ENCODE measurements at regions not wholly inside any gene's neighbourhood (a gene's known extent, or its start where the extent isn't known, plus 50 kb on each side); places are given as distances from the start of the nearest gene placed in this dataset.
"Not testable (repeated sequence)": the region's sequence is repeated elsewhere in the genome, so short reads cannot be mapped to it uniquely, and the experiment has no call there.

DNA sequence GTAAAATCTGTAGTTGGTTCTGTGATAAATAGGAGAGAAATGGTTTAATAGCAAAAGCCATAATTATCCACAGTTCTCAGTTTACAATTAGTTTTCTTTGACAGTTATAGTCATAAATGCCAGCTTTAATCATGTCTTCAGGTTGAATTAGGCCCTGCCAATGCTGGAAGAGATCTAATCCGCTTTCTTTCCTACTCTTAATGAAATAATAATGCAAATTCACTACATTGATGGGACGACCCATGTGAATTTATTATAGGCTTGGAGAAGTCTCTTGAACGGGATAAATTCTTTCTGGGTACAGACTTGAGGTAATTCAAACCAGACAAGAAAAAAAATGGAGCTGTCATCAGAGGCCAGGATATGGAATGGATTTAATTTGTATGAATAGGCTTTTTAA is 950.4 kb downstream of the EFNA5 start:
- DNase-seq (ENCODE audit: low read depth) = no peak
- H3K4me3 ChIP-seq (ENCODE audit: low read depth, low read length) = no peak overlapping the region

DNA sequence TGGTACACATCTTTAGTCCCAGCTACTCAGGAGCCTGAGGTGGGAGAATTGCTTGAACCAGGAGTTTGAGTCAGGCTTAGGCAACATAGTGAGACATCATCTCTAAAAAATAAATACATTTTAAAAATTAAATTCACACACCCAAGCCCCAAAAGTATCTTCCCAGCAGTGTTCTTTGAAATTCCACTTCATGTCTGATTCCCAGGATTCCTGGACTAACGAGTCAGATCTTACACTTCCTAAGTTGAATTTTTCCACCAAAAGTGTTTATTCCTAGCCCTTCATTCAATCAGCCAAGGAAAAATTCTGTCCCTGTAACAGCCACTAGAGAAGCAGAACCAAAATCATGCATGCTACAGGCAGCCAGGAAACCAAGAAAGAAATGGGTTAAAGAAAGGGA is 970.9 kb downstream of the EFNA5 start:
- no peak for DNase-seq (ENCODE audit: low read depth)
- H3K4me3 ChIP-seq (ENCODE audit: low read depth, low read length) = no peak overlapping the region

DNA sequence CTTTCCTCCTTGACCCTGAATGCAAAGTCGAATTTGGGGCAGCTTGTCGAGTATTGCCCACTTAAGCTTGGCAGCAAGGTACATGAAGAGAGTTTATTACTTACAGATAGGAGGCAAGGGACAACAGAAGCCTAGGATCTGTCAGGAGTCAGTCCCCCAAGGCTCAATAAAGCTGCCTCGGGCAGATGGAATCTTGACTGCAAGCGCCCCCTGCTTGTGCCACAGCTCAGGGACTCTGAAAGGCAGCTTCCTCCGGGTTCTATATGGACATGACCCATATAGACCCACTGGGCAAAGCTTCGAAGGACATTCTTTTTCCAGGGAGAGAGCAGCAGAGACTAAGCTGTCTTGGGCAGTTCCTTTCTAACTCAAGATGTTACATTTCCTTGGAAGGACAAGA is 971.5 kb downstream of the EFNA5 start:
- no peak overlapping the region for H3K4me3 ChIP-seq (ENCODE audit: low read depth, low read length)
- DNase-seq (ENCODE audit: low read depth) = no peak

DNA sequence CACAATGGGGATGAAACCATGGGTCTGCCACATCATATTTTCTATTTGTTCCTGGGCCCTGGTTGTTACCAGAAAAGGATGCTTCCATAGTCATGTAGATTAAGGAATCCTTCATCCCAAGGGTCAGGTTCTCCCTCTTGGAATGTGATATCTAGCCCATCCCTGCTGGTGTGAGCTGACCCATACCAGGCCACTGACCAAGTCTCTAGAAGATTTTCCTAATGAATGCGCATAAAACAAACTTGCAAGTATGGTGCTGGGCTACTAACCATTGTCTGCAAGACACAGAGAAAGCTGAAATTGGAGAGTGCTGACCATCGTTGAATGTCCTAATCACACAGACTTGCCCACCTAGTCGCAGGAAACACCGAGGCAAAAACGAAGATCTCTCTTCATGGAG is 972.6 kb downstream of the EFNA5 start:
- H3K4me3 ChIP-seq (ENCODE audit: low read depth, low read length) = no peak overlapping the region
- DNase-seq (ENCODE audit: low read depth) = no peak

DNA sequence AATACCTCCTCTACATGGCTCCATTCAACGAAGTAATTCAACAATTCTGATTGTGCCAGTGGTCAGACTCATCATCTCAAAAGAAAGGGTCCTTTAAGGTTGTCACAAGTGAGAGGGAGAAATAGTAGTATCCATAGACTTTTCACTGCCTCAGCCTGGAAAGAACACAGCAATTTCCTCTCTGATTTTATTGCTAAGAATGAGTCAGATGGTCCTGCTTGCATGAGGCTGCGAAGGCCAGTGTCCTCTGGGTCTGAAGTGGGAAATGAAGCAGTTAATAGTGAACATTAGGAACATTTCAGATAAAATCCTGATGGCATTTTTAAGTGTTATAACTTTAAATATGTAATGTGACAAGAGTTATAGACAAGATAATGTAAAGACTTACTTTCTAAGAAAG is 979.0 kb downstream of the EFNA5 start:
- no peak overlapping the region for H3K4me3 ChIP-seq (ENCODE audit: low read depth, low read length)
- DNase-seq (ENCODE audit: low read depth) = no peak

DNA sequence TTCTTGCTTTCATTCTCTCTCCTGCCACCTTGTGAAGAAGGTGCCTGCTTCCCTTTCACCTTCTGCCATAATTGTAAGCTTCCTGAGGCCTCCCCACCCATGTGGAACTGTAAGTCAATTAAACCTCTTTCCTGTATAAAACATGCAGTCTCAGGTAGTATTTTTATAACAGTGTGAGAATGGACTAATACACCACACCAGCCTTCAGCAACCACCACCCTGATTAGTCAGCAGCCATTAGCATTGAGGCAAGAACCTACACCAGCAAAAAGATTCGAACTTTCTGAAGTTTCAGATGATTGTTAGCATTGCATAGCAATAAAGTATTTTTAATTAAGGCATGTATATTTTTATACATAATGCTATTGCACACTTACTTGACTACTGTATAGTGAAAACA is 980.2 kb downstream of the EFNA5 start:
- DNase-seq (ENCODE audit: low read depth) = no peak
- H3K4me3 ChIP-seq (ENCODE audit: low read depth, low read length) = no peak overlapping the region

DNA sequence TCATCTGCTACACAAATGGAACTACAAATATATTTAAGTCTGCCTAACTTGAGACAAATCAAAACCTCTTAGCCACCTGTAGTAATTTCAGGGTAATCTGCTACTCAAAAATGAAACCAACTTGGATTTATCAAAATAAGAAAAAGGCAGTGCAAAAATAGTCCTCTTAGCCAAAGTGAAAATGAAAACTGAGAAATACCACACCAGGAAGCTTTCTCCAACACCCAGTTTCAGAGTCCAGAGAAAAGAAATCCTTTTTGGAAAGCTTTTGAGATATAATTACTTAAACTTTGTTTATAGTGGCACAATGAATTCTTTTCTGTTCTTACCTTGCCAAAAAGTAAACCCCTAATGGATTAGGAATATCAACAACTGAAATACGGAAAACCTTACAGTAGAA is 990.4 kb downstream of the EFNA5 start:
- no peak overlapping the region for H3K4me3 ChIP-seq (ENCODE audit: low read depth, low read length)
- no peak for DNase-seq (ENCODE audit: low read depth)

DNA sequence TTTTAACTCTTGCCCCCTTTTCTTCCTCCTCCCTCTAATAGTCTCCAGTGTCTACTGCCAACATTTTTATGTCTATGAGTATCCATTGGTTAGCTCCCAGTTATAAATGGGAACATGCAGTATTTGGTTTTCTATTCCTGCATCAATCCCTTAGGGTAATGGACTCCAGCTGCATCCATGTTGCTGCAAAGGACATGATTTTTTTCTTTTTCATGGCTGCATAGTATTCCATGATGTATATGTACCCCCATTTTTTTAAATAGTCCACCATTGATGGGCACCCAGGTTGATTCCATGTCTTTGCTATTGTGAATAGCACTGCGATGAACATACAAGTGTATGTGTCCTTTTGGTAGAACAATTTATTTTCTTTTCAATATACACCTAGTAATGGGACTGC is 993.7 kb downstream of the EFNA5 start:
- DNase-seq (ENCODE audit: low read depth) = no peak
- no peak overlapping the region for H3K4me3 ChIP-seq (ENCODE audit: low read depth, low read length)

DNA sequence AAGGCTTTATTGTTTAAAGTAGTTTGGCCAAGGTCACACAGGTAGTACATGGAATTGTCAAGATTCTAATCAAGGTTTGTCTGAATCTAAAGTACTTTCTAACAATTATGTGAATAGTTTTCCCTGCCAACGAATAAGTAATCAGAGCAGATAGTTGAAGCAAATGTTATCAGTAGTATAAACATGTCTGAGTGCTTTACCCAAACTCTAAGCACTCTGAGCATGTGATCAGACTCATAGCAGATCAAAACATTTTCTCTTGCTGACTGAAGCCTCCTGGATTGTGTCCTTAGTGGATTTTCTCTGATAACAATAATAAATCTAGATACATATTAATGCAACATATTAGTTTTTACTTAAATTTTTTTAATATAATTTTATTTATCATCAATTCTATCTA is 995.0 kb downstream of the EFNA5 start:
- DNase-seq (ENCODE audit: low read depth) = no peak
- no peak overlapping the region for H3K4me3 ChIP-seq (ENCODE audit: low read depth, low read length)

DNA sequence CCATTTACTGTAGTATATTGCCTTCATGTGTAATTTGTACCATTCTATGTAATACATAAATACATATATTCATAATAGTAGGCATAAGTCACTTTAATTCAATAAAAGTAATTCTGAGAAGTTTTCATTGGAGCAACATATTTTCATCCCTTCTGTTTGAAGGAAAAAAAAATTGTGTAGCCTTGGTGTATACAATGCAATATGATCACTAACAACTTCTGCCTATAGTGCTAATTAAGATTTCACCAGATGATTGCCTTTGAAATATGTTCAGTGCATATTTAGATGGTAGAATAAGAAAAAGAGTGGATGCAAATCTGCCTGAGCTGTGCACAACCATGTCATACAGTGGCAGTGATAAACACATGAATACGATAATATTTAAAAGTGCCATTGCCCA is 996.8 kb downstream of the EFNA5 start:
- DNase-seq (ENCODE audit: low read depth) = no peak
- no peak overlapping the region for H3K4me3 ChIP-seq (ENCODE audit: low read depth, low read length)

DNA sequence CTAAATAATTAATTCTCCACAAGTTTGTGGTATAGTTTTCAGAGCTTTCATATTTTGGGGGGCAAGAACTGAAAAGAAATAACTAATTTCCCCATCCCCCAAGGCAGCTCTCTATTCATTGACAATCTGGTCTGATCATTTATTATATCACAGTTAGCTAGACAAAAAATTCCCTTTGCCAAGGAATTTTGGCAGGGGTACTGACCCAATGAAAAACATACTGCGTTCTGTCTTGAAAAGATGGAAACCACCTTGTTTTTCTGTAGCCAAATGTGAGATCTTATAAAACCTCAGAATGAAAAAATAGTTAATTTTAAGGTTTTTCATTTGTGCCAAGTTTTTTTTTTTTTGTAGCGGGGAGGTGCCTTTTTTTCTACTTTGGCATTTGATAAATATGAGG is 1008.9 kb downstream of the EFNA5 start:
- no peak overlapping the region for H3K4me3 ChIP-seq (ENCODE audit: low read depth, low read length)
- DNase-seq (ENCODE audit: low read depth) = no peak

DNA sequence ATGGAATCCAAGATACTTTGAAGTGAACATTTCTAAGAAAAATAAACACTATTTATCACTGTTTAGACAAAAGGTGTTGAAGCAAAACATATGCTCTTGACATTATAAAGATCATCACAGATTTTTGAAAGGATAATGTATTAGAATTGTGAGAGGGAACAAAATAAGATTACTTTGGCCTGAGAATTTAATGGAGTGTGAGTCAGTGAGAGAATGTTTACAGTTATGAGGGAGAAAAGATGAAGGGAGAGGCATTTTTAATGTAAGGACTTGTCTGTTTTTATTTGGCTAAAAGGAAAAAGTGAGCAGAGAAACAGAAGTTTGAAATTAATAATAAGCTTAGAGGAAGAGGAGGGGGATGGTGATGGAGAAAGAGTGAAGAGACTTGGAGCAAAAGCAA is 1010.1 kb downstream of the EFNA5 start:
- DNase-seq (ENCODE audit: low read depth) = no peak

DNA sequence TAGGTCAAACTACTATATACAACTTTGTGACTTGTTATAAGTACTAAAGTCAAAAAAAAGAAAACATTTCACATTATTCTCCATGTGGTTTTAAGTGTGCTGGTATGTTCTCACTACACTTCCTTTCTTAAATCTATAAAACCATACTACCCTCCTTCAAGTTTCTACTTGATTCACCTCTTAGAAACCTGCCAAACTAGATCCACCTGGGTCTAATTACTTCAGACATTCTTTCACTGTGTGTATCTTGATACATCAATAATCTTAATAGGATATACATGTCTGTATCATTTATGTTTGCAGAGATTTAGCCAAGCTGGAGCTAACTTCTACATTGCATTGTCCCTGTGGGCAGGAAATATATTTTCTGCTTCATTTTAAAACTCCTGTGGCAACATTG is 1012.6 kb downstream of the EFNA5 start:
- no peak overlapping the region for H3K4me3 ChIP-seq (ENCODE audit: low read depth, low read length)
- no peak for DNase-seq (ENCODE audit: low read depth)

More for the DNA sequence above, 1010.1 kb downstream of the EFNA5 start:
- no peak overlapping the region for H3K4me3 ChIP-seq (ENCODE audit: low read depth, low read length)

DNA sequence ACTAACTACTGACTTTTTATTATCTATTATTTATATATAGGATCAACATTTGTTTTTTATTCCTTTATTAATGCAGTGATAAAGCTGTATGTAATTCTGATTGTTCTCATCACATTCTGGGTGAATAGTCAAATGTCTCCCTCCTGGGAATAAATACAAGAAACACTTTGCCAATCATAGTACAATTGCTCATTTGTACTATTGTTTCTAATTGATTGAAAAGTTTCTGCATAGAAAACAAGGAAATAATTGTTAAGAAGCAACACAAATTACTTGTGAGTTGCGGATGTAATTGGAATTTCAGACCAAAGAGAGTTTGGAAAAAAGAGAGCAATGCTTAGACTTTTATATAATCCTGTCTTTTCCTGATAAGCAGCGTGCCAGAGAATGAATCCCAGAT is 1013.9 kb downstream of the EFNA5 start:
- no peak overlapping the region for H3K4me3 ChIP-seq (ENCODE audit: low read depth, low read length)
- no peak for DNase-seq (ENCODE audit: low read depth)

DNA sequence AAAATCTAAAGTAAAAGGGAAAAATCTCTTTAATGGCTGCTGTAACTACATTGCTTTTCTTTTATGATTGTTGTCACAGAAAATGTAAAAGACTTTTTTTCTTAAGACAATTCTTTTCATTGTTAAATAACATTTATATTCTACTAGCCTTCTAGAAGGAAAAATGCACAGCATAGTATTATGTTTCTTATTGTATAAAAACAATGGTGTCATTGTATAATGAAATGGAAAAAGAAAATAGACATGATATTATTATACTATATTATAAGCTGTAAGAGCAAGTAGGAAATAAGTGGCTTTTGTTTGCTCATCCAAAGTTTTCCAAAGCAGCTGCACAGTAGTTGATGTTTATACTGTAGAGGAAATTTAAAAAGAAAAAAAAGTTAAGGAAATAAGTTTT is 1021.7 kb downstream of the EFNA5 start:
- DNase-seq (ENCODE audit: low read depth) = no peak
- no peak overlapping the region for H3K4me3 ChIP-seq (ENCODE audit: low read depth, low read length)

DNA sequence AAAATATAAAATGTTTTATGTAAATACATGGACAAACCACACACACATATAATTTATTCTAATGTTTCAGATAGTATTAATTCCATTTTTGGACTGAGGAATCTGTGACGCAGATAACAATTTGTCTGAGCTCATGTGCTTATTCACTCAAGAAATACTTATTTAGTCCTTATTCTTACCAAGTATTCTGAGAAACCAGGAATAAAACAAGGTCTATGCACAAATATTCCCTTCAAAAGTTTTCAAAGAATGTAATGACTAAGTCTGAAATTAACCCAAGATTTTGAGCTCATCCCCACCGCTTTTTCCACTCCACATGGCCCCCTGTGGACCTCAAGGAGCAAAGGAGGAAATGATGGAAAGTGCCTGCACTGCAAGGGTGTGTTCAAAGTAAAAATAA is 1022.3 kb downstream of the EFNA5 start:
- H3K4me3 ChIP-seq (ENCODE audit: low read depth, low read length) = no peak overlapping the region
- DNase-seq (ENCODE audit: low read depth) = no peak

DNA sequence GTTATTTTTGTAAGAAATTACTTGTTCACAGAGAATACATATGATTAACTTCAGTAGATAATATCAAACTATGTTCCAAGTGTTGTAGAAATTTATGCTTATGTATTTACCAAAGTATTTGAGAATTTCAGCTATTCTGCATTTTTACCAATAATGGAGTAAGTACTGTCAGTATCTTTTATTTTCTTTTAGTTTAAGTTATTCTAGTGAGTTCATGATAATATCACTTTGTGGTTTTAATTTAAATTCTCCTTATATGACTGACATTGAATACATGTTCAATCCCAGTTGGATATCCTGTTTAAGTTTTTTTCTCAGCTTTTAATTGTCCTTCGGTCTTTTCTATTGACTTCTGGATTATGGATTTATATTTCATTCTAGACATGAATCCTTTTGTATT is 1024.6 kb downstream of the EFNA5 start:
- H3K4me3 ChIP-seq (ENCODE audit: low read depth, low read length) = no peak overlapping the region
- no peak for DNase-seq (ENCODE audit: low read depth)

DNA sequence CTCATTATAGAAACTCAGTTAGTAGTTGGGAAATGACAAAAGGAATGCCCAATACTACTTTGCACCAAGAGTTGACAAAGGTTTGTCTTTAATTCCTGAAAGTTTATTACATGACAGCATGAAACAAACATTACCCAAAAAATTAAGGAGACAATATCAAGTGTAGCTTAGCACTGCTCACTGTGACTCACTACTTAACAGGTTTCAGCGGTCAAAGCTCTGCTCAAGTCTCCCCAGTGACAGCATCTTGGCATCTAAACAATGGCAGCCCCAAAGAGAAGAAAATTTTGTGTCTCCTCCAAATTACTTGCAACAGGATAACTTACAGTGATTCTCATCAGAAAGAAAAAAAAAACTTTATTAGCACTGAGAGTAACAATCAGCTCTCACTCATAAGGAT is 1030.2 kb downstream of the EFNA5 start:
- DNase-seq (ENCODE audit: low read depth) = no peak
- no peak overlapping the region for H3K4me3 ChIP-seq (ENCODE audit: low read depth, low read length)

DNA sequence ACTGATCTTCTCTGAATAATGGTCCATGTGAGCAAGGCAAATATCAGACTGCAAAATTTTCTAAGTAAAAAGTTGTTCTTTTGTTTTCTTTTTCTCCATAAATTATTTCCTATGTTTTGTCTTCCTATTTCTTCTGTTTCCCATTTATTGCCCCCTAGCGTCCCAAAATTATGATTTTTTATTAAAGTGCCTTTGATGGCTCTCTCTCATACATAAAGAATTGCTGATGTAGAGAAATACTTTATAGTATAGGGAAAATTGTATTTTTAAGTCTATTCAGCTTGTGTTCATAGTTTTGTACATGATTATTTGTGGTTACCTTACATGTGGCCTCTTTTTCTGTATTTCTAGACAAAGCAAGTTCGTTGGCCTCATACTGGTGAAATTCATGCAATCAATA is 1031.2 kb downstream of the EFNA5 start:
- DNase-seq (ENCODE audit: low read depth) = no peak
- no peak overlapping the region for H3K4me3 ChIP-seq (ENCODE audit: low read depth, low read length)

DNA sequence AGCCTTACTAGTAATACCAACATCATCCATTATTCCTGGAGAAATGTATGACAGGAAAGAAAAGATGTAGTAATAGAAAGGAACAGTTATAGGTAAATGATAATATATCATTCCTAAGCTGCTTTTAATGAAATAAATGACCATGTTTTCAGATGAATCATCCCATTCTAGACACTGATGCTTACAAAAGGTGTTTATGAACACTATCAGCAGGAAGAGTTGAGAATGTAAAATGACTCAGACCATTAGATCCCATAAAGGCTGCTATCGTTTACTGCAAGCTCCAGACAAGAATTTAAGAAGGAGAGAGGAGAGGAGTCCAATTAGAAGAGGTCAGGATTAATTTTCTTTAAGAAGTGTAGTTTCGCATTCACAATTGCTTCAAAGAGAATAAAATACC is 1033.5 kb downstream of the EFNA5 start:
- DNase-seq (ENCODE audit: low read depth) = no peak
- H3K4me3 ChIP-seq (ENCODE audit: low read depth, low read length) = no peak overlapping the region

DNA sequence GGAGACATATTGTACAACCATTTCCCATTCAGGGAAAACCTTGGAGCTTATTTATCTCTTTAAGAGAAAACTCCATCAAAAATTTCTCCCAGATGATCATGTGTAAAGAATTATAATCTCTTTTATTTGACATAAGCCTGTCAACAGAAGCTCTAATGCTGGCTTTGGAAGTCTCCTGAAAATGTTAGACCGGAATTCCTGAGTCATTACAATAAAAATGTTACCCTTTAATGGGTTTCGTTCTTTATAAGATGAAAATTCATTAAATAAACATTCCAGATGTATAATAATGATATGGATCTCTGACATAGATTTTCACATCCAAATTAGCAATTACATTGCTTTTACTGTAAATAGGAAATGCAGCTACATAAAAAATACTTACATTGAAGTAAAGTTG is 1036.4 kb downstream of the EFNA5 start:
- DNase-seq (ENCODE audit: low read depth) = no peak
- H3K4me3 ChIP-seq (ENCODE audit: low read depth, low read length) = no peak overlapping the region

DNA sequence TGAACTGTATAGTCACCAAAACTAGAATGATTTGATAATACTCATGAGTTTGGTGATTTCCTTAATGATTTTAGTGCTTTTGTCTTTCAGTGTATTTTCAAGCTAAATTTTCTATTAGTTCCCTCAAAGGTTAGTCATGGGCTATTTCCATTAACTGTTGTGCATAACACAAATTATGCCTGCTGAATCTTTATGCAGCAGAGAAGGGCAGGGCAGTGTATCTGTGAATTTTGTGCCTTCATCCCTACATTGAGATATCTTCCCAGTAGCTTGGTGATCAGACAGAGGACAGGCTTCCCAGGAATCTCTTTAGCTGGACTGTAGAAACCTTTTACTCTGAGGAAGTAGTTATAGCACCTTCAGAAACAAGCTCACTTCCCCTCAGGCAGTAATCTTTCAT is 1036.9 kb downstream of the EFNA5 start:
- DNase-seq (ENCODE audit: low read depth) = no peak

DNA sequence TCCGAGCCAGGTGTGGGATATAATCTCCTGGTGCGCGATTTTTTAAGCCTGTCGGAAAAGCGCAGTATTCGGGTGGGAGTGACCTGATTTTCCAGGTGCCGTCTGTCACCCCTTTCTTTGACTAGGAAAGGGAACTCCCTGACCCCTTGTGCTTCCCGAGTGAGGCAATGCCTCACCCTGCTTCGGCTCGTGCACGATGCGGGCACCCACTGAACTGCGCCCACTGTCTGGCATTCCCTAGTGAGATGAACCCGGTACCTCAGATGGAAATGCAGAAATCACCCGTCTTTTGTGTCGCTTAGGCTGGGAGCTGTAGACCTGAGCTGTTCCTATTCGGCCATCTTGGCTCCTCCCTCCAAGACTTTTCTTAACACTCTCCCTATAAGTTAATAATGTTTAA is 1042.3 kb downstream of the EFNA5 start:
- not testable (repeated sequence) for H3K4me3 ChIP-seq (ENCODE audit: low read depth, low read length); DNase-seq (ENCODE audit: low read depth)

More for the DNA sequence above, 1036.9 kb downstream of the EFNA5 start:
- no peak overlapping the region for H3K4me3 ChIP-seq (ENCODE audit: low read depth, low read length)
